ENCODE measurements at regions not wholly inside any gene's neighbourhood (a gene's known extent, or its start where the extent isn't known, plus 50 kb on each side); places are given as distances from the start of the nearest gene placed in this dataset.

- no peak overlapping the region for H3K4me3 ChIP-seq (ENCODE audit: low read depth, low read length)
- no peak for DNase-seq (ENCODE audit: low read depth)
- no peak for TF ChIP-seq CTCF (IDR thresholded peaks at IDR 0.05; ENCODE audit: insufficient read depth, low read depth, low read length, missing control alignments)
Observed at GRCh38 chr12:118694128-118694775, 287.1 kb upstream of the SRRM4 start.

GRCh38 chr12:118704527-118705241 is 276.7 kb upstream of the SRRM4 start:
- TF ChIP-seq CTCF (IDR thresholded peaks at IDR 0.05; ENCODE audit: insufficient read depth, low read depth, low read length, missing control alignments): no peak
- no peak overlapping the region for H3K4me3 ChIP-seq (ENCODE audit: low read depth, low read length)
- DNase-seq (ENCODE audit: low read depth): no peak

- no peak for TF ChIP-seq CTCF (IDR thresholded peaks at IDR 0.05; ENCODE audit: insufficient read depth, low read depth, low read length, missing control alignments)
- peak; percentile 54 for DNase-seq (ENCODE audit: low read depth)
- no peak overlapping the region for H3K4me3 ChIP-seq (ENCODE audit: low read depth, low read length)
Observed at GRCh38 chr12:118706437-118706836, 274.9 kb upstream of the SRRM4 start.

- DNase-seq (ENCODE audit: low read depth): no peak
- TF ChIP-seq CTCF (IDR thresholded peaks at IDR 0.05; ENCODE audit: insufficient read depth, low read depth, low read length, missing control alignments): no peak
- no peak overlapping the region for H3K4me3 ChIP-seq (ENCODE audit: low read depth, low read length)
Observed at GRCh38 chr12:118709946-118710345, 271.4 kb upstream of the SRRM4 start.

GRCh38 chr12:118711185-118711584 is 270.2 kb upstream of the SRRM4 start:
- no peak for TF ChIP-seq CTCF (IDR thresholded peaks at IDR 0.05; ENCODE audit: insufficient read depth, low read depth, low read length, missing control alignments)
- no peak for DNase-seq (ENCODE audit: low read depth)
- no peak overlapping the region for H3K4me3 ChIP-seq (ENCODE audit: low read depth, low read length)

GRCh38 chr12:118714051-118714460 is 267.3 kb upstream of the SRRM4 start:
- TF ChIP-seq CTCF (IDR thresholded peaks at IDR 0.05; ENCODE audit: insufficient read depth, low read depth, low read length, missing control alignments): peak; percentile 65
- peak; percentile 69 for DNase-seq (ENCODE audit: low read depth)
- H3K4me3 ChIP-seq (ENCODE audit: low read depth, low read length): no peak overlapping the region

All from GM12865 (cell line).